ENCODE measurements at regions not wholly inside any gene's neighbourhood (a gene's known extent, or its start where the extent isn't known, plus 50 kb on each side); places are given as distances from the start of the nearest gene placed in this dataset.

- no peaks in the 10 kb centered on the region for H3K4me1 ChIP-seq (ENCODE audit: insufficient read depth, low read length, severe bottlenecking)
- no peak for TF ChIP-seq CTCF (IDR thresholded peaks at IDR 0.05; ENCODE audit: low read length)
- TF ChIP-seq EZH2 (IDR thresholded peaks at IDR 0.05; ENCODE audit: borderline replicate concordance, low read length): no peak
- no peak overlapping the region for H3K27ac ChIP-seq (ENCODE audit: low read depth, low read length, poor library complexity, severe bottlenecking)
- no peak overlapping the region for H3K9ac ChIP-seq (ENCODE audit: low read length)
- no peaks in the 10 kb centered on the region for H3K27me3 ChIP-seq (ENCODE audit: insufficient read depth, low read length)
- H3F3A ChIP-seq (ENCODE audit: insufficient read depth, low read length): no peaks in the 10 kb centered on the region
- H2AFZ ChIP-seq (ENCODE audit: low read length): no peak overlapping the region
- no peak overlapping the region for H3K4me2 ChIP-seq (ENCODE audit: low read length)
- no peaks in the 10 kb centered on the region for H4K20me1 ChIP-seq (ENCODE audit: insufficient read depth, low read length)
- H3K9me3 ChIP-seq (ENCODE audit: low read length): no peaks in the 10 kb centered on the region
- H3K9me2 ChIP-seq (ENCODE audit: low read depth, low read length): no peaks in the 10 kb centered on the region
- no peak overlapping the region for H3K4me3 ChIP-seq (ENCODE audit: low read depth, low read length, poor library complexity, severe bottlenecking)
- H3K79me2 ChIP-seq (ENCODE audit: insufficient read depth, low read length): no peaks in the 10 kb centered on the region
- no peaks in the 10 kb centered on the region for H3K36me3 ChIP-seq (ENCODE audit: insufficient read depth, low read length)
Measured at GRCh38 chr1:204801211-204801610, 69.5 kb upstream of the NFASC start.

- H3K9ac ChIP-seq (ENCODE audit: low read length): no peak overlapping the region
- H2AFZ ChIP-seq (ENCODE audit: low read length): no peak overlapping the region
- H3K4me2 ChIP-seq (ENCODE audit: low read length): no peak overlapping the region
- no peaks in the 10 kb centered on the region for H3K27me3 ChIP-seq (ENCODE audit: insufficient read depth, low read length)
- no peaks in the 10 kb centered on the region for H3K79me2 ChIP-seq (ENCODE audit: insufficient read depth, low read length)
- H3K36me3 ChIP-seq (ENCODE audit: insufficient read depth, low read length): no peaks in the 10 kb centered on the region
- H3F3A ChIP-seq (ENCODE audit: insufficient read depth, low read length): no peaks in the 10 kb centered on the region
- H3K9me3 ChIP-seq (ENCODE audit: low read length): no peaks in the 10 kb centered on the region
- no peaks in the 10 kb centered on the region for H3K9me2 ChIP-seq (ENCODE audit: low read depth, low read length)
- peaks cover 6% of the 10 kb centered on the region for H3K4me1 ChIP-seq (ENCODE audit: insufficient read depth, low read length, severe bottlenecking)
- H3K4me3 ChIP-seq (ENCODE audit: low read depth, low read length, poor library complexity, severe bottlenecking): no peak overlapping the region
- TF ChIP-seq EZH2 (IDR thresholded peaks at IDR 0.05; ENCODE audit: borderline replicate concordance, low read length) (no peak), CTCF (IDR thresholded peaks at IDR 0.05; ENCODE audit: low read length) (no peak)
- H4K20me1 ChIP-seq (ENCODE audit: insufficient read depth, low read length): no peaks in the 10 kb centered on the region
- no peak overlapping the region for H3K27ac ChIP-seq (ENCODE audit: low read depth, low read length, poor library complexity, severe bottlenecking)
Measured at GRCh38 chr1:204802401-204803175, 68.1 kb upstream of the NFASC start.

GRCh38 chr1:204803607-204804006 lies 67.1 kb upstream of the NFASC start:
- H3K27me3 ChIP-seq (ENCODE audit: insufficient read depth, low read length): no peaks in the 10 kb centered on the region
- no peak overlapping the region for H3K27ac ChIP-seq (ENCODE audit: low read depth, low read length, poor library complexity, severe bottlenecking)
- no peak overlapping the region for H3K9ac ChIP-seq (ENCODE audit: low read length)
- no peaks in the 10 kb centered on the region for H4K20me1 ChIP-seq (ENCODE audit: insufficient read depth, low read length)
- H3K4me3 ChIP-seq (ENCODE audit: low read depth, low read length, poor library complexity, severe bottlenecking): no peak overlapping the region
- H3K4me2 ChIP-seq (ENCODE audit: low read length): no peak overlapping the region
- H2AFZ ChIP-seq (ENCODE audit: low read length): no peak overlapping the region
- no peaks in the 10 kb centered on the region for H3K9me2 ChIP-seq (ENCODE audit: low read depth, low read length)
- no peaks in the 10 kb centered on the region for H3K9me3 ChIP-seq (ENCODE audit: low read length)
- H3K79me2 ChIP-seq (ENCODE audit: insufficient read depth, low read length): no peaks in the 10 kb centered on the region
- TF ChIP-seq EZH2 (IDR thresholded peaks at IDR 0.05; ENCODE audit: borderline replicate concordance, low read length) (no peak), CTCF (IDR thresholded peaks at IDR 0.05; ENCODE audit: low read length) (no peak)
- H3F3A ChIP-seq (ENCODE audit: insufficient read depth, low read length): no peaks in the 10 kb centered on the region
- H3K4me1 ChIP-seq (ENCODE audit: insufficient read depth, low read length, severe bottlenecking): peaks cover 6% of the 10 kb centered on the region
- no peaks in the 10 kb centered on the region for H3K36me3 ChIP-seq (ENCODE audit: insufficient read depth, low read length)
